IMR-90 (cell line): ENCODE measurements at regions not wholly inside any gene's neighbourhood (a gene's known extent, or its start where the extent isn't known, plus 50 kb on each side); places are given as distances from the start of the nearest gene placed in this dataset.

Source experiments
- CEBPB ChIP-seq: IDR thresholded peaks from 2 replicates; pipeline ENCODE4 v1.6.1; 2012; ENCODE audit warnings: low read depth, low read length, improper control_type of control experiment
- CTCF ChIP-seq: conservative IDR thresholded peaks from 2 replicates; pipeline ENCODE4 v1.5.1; 2012; ENCODE audit warnings: mild to moderate bottlenecking, low read depth, low read length, improper control_type of control experiment
- ELK1 ChIP-seq: fragments of 150-350 bp; IDR thresholded peaks from 2 replicates; pipeline ENCODE4 v1.6.1; 2016; ENCODE audit warnings: low read depth, mild to moderate bottlenecking, low read length, moderate library complexity, borderline replicate concordance
- POLR2A ChIP-seq: IDR thresholded peaks from 2 replicates; pipeline ENCODE4 v1.6.1; 2012; ENCODE audit warnings: mild to moderate bottlenecking, low read depth, low read length

- TF ChIP-seq ELK1: no peak
- no peak for TF ChIP-seq CTCF
- TF ChIP-seq POLR2A: no peak
- no peak for TF ChIP-seq CEBPB
Measured at GRCh38 chr12:91241756-91242155, 59.1 kb upstream of the DCN start.
